GM18520 (cell line): ENCODE measurements at regions not wholly inside any gene's neighbourhood (a gene's known extent, or its start where the extent isn't known, plus 50 kb on each side); places are given as distances from the start of the nearest gene placed in this dataset.

ENCODE experiments used
- ATAC-seq: cut with Tn5 transposase; IDR thresholded peaks from one replicate; pipeline ENCODE4 v1.9.1; 2021; ENCODE audit not compliant: unreplicated experiment

DNA sequence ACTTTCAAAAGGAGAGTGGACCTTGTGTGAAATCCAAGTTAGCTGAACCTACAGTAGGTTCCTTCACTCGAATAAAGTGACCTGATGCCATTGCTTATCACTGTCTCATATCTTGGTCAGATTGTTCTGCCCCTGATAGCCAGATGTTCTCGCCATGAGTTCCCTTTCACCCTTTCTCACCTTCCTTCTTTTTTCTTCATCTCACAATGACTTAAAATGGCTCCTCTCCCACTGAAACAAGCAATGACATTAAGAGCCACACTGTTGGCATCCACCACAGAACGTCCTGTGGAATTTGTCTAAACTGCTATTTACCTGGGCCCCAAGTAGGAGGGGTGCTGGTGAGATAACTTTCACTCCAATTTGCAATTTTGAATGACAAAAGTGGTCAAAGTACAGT is 227.6 kb upstream of the PPP1R2C start:
- no peak for ATAC-seq

DNA sequence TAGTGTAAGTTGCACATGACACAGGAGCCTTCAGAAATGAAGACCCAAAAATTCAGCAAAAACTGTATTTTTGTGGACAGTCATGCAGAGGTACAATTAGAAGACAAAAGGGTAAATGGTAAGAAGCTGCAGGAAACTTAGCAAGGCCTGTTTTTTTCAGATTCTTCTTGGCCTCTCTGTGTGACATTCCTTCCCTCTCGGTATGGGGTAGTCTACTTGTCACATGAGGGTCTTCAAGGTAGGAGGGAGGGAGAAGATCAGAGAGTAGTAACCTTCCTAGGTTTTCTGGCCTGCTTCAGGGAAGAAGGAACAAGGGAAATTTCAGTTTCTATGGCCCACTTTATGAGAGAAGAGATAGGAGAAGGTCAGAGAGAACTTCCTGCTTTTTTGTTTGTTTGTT is 230.4 kb upstream of the PPP1R2C start:
- ATAC-seq = no peak

DNA sequence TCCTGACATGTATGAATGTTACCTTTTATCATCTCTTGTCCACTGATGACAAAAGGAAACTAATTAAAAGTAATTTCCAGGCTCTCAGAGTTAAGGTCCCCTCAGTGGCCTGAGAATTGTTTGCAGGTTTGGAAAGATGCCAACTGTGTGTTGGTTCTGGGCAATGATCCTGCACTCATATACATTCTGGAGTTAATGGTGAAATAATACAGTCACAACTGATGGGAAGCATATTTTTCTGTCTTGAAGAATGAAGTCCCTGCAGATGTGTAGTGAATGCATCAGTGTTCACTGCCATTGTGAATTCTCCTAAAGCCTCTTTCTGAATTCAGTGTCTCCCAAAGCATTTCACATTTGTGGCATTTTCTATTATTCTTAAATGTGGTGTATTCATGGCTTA is 238.1 kb upstream of the PPP1R2C start:
- no peak for ATAC-seq

DNA sequence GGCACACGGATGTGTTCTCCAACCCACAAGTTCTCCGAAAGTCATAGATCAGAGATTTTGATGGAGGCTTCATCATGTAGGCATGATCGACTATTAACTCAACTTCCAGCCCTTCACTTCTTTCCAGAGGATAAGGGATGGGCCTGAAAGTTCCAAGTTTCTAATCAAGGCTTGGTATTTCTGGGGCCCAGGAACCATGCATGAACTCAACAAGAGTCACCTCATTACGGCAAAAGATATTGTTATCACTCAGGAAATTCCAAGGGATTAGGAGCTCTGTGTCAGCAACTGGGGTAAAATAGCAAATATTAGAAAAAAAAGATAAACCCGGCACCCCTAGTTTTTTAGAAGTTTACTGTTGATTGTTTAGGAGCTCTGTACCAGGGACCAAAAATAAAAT is 240.1 kb upstream of the PPP1R2C start:
- ATAC-seq = no peak

DNA sequence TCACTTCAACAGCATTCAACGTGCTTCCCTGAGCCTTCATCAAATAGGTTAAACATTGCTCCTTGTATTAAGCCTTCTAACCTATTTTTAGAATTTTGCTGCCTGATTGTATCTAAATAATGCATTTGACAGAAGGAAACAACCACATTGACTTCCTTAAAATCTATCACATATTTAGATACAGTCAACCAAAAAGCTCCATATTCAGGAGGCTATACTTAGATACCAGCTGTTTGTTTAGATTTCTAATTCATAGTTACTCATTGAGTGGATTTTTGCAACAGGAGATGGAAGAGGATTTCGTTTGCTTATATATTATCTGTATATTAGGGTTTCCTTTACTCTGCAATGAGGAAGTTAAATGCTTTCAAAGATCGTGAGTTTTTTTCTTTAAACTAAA is 241.1 kb upstream of the PPP1R2C start:
- no peak for ATAC-seq

DNA sequence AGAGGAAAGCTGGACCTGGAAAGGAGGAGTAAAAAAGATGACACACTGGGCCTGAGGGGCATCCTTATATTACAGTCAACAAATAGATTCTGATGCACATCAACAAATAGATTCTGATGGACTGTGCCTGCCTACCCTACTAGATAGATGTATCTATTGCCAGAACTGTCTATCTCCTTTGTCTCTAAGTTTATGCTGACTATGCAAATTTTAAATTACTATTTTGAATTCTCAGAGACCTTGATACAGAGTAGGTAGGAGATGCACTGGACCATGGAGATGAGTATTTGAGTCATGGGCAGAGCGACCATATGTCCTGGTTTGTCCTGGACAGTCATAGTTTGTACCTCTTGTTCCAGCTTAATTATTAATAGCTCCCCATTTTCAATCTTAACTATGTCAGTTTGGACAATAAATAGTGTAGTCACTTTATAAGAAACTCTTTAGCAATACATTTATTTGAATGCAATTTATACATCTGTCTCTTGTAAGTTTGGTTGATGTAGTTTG is 247.9 kb upstream of the PPP1R2C start:
- ATAC-seq = no peak

DNA sequence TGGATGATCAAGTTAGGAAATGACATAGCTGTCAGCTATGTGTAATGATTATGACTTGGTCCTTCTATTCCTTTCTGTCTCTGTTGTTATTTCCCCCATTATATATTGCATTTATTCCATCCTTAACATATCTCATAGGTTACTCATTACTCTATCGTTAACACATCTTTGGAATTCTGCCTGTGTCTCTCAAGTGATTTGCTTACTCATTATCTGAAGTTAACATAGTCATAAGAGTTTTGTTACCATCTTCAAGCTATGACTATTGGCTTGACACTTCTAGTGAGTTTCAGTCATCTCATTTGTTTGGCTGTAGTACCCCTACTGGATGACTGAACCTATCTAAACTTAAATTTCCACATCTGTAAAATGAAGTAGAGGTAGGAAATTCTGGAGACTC is 286.1 kb upstream of the PPP1R2C start:
- no peak for ATAC-seq

DNA sequence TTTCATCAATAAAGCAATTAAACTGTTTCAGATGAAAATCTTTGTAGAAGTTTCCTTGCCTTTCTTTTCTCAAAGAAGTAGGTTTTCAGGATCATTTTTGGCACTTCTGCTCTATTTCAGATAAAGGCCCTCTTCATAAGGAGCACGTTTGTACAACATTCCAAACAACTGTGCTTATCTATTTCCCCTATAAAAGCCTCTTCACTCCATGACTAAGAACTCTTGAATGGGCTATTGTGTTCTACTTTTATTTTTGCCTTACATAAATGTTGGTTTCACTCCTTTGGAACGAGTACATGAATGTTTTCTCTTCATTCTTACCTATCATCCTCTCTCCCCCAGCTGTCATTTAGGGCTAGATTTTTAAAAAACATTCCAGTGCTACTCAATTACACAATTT is 288.0 kb upstream of the PPP1R2C start:
- no peak for ATAC-seq

DNA sequence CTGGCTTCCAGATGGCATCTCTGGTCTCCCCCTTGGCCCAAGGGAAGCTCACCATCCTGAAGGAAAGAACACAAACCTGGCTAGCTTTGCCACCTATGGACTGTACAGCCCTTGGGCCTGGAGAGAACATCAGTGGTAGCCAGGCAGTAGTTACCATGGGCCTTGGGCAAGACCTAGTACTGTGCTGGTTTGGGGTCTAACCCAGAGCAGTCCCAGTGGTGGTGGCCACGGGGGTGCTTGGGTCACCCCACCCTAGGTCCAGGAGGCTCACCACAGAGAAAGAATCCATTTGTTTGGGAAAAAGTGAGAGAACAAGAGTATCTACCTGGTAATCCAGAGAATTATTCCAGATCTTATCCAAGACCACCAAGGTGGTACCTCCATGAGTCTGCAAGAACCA is 290.7 kb upstream of the PPP1R2C start:
- no peak for ATAC-seq

DNA sequence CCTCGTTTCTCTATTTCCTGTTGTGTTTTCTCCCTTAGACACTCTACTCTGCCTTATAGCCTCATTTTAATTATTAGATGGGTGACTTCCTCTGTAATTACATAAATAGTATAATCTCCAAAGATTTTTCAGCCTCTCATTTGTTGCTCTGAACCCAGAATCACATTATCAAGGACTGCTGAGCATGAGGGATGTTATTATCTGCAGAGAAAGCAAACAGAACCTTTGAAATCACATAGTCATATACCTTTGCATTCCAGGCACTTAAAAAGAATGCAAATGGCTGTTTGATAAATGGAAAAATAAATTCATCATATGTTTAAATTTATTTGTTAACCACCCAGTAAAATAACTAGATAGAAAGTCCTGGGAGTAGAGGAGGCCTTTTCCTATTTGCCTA is 305.1 kb upstream of the PPP1R2C start:
- ATAC-seq = no peak

DNA sequence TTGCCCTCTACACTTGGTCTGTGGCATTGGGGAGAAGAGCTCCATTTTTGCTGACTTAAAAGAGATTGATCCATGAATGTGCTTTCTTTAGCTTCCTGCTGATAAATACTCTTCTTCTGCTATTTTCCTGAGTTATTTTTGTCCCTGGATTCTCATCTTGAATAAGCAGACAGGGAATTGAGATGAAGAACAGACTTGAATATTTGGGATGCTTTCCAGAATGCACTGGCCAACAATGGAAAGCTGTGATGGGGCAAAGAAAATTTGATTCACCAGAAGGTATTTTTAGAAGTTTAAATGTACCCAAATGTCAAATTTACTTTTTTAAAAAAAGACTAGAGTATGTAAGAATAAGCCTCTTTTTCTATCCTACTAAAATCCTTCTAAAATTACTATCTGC is 309.9 kb upstream of the PPP1R2C start:
- no peak for ATAC-seq

DNA sequence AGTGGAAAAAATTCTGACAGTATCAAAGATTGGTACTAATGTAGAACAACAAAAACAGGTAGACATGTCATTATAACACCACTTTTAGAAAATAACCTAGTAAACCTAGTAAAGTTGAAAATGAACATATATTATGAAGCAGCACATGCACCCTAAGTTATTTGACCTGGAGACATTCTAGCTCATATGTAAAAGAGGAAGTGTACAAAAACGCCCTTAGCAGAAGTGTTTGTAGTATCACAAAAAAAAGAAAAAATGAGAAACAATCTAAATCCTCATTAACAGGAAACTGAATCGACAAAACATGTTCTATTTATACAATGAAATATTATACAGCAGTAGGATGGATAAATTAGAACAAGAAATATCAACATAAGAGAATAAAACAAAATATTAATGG is 318.9 kb upstream of the PPP1R2C start:
- no peak for ATAC-seq

DNA sequence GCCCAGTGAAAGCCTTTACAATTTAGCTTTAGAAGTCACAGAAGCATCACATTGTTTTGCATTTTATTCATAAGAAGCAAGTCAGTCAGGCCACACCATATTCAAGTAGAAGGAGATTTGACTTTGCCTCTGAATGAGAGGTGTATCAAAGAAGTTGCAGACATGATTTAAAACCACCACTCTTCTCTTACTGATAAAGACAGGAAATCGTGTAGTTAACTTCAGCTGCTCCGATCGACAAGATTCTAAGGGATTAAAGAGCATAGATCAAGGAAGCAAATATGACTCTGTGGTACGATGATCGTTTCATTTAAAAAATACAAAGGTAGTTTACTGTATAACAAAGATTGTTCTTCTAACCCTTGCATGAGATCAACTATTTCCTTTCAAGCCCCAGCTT is 328.0 kb upstream of the PPP1R2C start:
- ATAC-seq = no peak

DNA sequence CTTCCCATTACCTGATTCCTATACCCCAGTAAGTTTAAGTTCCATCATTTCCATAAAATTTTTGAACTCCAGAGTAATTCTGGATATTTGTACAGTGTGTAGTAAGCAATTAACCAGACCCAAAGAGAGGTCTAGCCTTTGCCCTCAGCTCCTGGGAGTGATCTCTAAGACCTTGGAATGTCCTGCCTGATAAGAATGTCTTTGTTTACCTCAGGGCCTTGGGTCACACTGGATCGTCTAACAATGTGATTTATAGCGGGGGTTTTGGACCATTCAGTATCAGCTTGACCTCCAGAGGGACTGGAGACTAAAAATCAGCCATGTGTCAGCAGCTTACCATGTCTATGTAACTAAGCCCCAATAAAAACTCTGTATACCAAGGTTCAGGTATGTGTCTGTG is 330.9 kb upstream of the PPP1R2C start:
- ATAC-seq = no peak

DNA sequence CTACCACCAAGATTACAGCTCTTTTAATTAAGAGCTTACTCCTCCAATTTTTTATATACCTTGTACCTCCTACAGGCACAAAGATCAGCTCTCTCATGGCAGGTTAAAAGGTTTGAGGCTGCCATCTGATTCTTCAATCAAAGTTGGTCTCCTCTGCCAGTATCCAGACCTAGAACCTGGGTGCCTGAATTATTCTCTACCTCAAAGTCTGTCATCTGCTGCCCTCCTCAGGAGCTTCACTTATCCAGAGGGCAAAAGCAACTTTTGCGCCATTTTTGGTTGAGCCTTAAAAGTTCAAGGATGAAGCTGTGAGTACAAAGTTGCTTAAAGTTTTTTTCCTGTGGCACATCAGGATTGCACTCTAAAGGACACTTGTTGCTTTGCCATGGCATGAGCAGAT is 343.7 kb upstream of the PPP1R2C start:
- ATAC-seq = no peak

DNA sequence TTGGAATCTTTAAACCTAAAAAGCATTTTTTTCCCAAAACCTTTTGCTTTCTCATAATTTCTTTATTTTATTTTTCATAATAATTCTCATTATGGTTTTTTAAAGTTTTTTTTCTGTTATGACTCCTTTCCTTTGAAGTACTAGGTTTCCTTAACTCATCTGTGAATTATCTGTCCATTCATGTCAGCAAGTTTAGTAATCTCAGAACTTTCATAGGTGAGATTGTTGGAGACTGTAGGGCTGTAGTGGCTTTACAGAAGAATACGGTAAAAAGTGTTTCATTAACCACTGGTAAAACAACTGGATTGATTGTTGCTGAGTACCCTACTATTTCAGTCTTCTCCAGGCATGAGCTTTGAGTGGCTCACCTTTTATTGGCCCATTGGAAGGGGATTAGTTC is 361.7 kb upstream of the PPP1R2C start:
- no peak for ATAC-seq

DNA sequence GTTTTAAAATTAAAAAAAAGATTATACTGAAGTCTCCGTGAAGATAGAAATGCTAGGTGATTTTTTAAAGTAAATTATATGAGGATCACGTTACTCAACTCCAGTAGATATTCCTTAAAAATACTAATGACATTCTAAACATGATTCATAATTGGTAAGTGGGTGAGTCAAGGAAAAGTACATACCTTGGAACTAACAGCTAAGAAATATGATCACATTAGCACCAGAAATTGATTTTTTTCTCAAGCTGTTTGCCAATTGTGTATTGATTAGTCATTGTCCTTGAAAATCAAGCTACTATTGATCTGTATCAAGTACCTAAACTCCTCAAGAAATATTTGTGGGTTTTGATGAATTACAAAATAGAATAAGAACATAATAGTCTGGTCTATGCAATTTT is 362.6 kb upstream of the PPP1R2C start:
- no peak for ATAC-seq

DNA sequence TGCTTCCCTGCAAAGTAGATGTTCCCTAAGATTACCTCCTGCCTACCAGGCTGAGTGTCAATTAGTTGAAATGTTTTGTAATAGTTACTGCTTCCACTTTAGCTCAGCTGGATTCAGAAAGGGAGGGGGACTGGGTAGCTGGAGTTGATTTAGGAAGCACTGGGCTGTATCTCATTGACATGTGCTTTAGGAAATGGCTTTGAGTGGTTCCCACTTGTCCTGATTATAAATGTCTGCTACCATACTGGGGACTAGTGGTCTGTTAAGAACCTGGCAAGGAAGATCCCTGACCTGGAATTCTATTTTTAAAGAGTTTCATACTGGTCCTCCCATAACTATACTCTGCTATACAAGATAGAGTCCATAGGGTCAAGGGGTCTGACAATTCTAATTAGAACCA is 363.9 kb upstream of the PPP1R2C start:
- no peak for ATAC-seq

DNA sequence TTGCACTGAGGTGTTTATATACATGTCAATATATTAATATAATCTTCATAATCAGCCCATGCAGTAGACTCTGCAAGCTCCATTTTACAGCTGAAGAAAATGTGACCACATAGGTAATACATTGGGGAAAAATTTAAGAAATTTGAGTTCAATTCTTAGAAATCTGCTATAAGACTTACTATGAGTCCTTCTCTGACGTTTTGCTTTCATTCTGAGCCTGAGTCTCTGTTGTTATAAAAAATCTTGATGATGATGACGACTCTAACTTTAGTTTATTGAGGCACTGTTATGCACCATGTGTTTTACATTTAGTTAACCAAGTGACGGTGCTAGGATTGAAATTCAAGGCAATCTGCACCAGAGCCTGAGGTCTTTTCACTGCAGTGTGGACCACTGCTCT is 370.3 kb upstream of the PPP1R2C start:
- ATAC-seq = no peak

DNA sequence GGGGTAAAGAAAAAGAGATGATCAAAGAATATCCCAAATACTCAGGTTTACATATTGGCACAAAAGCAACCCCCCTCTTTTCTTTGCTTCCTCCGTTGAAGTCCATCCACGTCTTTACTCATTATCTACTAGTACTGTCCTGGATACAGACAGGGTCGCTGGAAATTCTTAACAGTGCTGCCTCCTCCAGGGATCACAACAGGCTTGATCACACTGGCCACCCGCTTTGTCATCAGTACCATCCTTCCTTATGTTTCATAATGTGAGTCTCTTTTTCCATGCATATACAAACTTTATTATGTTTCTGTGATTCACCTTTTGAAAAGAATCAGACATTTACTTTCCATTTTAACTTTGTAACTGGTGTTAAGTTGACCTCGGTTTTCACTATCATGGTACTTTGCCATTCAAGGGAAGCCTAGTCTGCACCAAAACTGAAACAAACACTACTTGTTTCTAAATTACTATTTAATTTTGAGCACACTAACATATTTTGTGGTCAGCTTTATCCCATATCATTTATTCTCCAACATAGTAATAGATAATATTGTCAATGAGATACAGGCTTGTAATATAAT is 387.5 kb upstream of the PPP1R2C start:
- ATAC-seq = no peak

DNA sequence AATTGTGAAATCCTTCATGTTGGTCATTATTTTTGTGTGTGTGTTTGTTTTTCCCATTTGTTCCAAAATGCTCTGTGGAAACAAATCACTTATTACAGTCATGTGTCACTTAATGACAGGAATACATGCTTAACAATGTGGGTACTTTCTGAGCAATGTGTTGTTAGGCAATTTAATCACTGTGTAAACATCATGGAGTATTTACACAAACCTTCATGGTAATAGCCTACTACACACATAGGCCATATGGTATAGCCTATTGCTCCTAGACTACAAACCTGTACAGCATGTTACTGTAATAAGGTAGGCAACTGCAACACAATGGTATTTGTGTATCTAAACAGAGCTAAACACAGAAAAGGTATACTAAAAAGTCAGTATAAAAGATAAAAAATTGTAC is 388.9 kb upstream of the PPP1R2C start:
- no peak for ATAC-seq

DNA sequence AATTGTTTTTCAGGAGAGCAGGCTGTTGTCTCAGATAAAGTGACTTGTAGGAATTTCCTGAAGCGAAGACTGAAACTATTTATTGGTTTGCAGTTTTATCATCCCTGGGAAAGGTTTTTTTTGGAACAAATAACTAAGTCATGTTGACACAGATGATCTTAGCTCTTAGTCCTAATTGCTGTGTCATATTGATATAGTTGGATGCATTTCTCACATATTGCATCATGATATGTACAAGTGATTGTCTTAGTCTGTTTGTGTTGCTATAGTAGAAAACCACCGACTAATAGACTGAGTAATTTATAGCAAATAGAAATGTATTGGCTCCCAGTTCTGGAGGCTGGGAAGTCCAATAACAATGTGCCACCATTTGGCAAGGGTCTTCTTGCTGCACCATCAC is 397.5 kb upstream of the PPP1R2C start:
- ATAC-seq = no peak

DNA sequence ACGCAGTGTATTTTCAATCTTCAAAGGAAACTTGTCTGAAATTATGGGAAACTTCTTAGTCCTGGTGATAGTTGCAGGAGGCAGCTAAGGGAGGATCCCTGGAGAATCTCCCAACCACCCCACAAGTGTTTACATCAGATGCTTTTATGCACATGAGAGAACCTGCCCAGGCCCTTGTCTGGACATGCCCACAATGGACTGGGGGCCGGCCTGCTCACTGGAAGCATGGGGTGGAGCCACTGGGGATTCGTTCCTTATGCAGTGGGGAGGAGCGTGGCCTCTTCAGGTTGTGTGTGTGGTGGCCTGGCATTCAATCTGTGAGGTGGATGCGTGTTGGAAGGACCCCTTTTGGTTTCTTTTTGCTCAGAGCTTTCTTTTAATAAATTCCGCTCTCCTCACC is 398.7 kb upstream of the PPP1R2C start:
- ATAC-seq = no peak

DNA sequence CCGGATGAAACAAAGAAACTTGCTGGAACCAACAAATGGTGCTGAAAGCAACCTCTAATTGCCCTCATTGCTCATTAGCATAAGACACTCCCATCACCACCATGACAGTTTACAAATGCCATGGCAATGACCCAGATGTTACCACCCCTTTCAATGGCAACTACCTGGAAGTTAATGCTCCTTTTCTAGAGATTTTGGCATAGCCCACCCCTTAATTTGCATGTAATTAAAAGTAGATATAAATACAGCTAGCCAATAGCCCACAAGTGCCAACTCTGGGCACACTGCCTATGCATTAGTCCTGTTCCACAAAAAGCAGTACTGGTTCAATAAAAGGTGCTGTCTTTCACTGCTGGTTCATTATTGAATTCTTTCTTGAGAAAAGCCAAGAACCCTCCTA is 410.3 kb upstream of the PPP1R2C start:
- ATAC-seq = no peak
